ENCODE measurements at regions not wholly inside any gene's neighbourhood (a gene's known extent, or its start where the extent isn't known, plus 50 kb on each side); places are given as distances from the start of the nearest gene placed in this dataset.

GRCh38 chr13:80454245-80454644 lies 113.3 kb upstream of the SPRY2 start:
- no peak overlapping the region for H3K27ac ChIP-seq
- H3K4me1 ChIP-seq (replicated peaks in 1 of 2): no peaks in the 10 kb centered on the region
- H3K27me3 ChIP-seq: no peaks in the 10 kb centered on the region
- DNase-seq: no peak
- TF ChIP-seq CTCF (IDR thresholded peaks at IDR 0.05) (no peak), POLR2A (IDR thresholded peaks at IDR 0.05) (no peak)
- H3K4me3 ChIP-seq: no peak overlapping the region
- WGBS, 4 donors: 64 to 76% (median 68%) methylated on average over 1 of the region's 1 CpG
- H3K9me3 ChIP-seq (replicated peaks in 1 of 3): no peaks in the 10 kb centered on the region
- intact Hi-C loops (cut with DNase I): no loop called here
- H3K36me3 ChIP-seq (replicated peaks in 1 of 2): no peaks in the 10 kb centered on the region

- no peak for DNase-seq
- 100% methylated on average over 1 of the region's 1 CpG; no CpG with 5 or more reads in 1 of the 4 donors for WGBS, 4 donors
- intact Hi-C loops (cut with DNase I): no loop called here
- no peak overlapping the region for H3K27ac ChIP-seq
- no peaks in the 10 kb centered on the region for H3K4me1 ChIP-seq (replicated peaks in 1 of 2)
- TF ChIP-seq CTCF (IDR thresholded peaks at IDR 0.05): no peak
- TF ChIP-seq POLR2A (IDR thresholded peaks at IDR 0.05): no peak
- no peaks in the 10 kb centered on the region for H3K36me3 ChIP-seq (replicated peaks in 1 of 2)
- no peaks in the 10 kb centered on the region for H3K9me3 ChIP-seq (replicated peaks in 1 of 3)
- H3K27me3 ChIP-seq: no peaks in the 10 kb centered on the region
- H3K4me3 ChIP-seq: no peak overlapping the region
These were observed 111.4 kb upstream of the SPRY2 start for GRCh38 chr13:80452279-80452678.

GRCh38 chr13:80451641-80452040 lies 110.7 kb upstream of the SPRY2 start:
- Histone ChIP-seq H3K27ac (no peak overlapping the region), H3K4me3 (no peak overlapping the region), H3K36me3 (replicated peaks in 1 of 2) (no peaks in the 10 kb centered on the region), H3K4me1 (replicated peaks in 1 of 2) (no peaks in the 10 kb centered on the region), H3K27me3 (no peaks in the 10 kb centered on the region), H3K9me3 (replicated peaks in 1 of 3) (no peaks in the 10 kb centered on the region)
- DNase-seq: no peak
- intact Hi-C loops (cut with DNase I): no loop called here
- 81 to 92% (median 88%) methylated on average over 1 to 2 of the region's 2 CpGs for WGBS, 4 donors
- no peak for TF ChIP-seq CTCF (IDR thresholded peaks at IDR 0.05)
- no peak for TF ChIP-seq POLR2A (IDR thresholded peaks at IDR 0.05)

- Histone ChIP-seq H3K4me3 (no peak overlapping the region), H3K4me1 (replicated peaks in 1 of 2) (no peaks in the 10 kb centered on the region), H3K9me3 (replicated peaks in 1 of 3) (no peaks in the 10 kb centered on the region), H3K27ac (no peak overlapping the region), H3K27me3 (no peaks in the 10 kb centered on the region), H3K36me3 (replicated peaks in 1 of 2) (no peaks in the 10 kb centered on the region)
- TF ChIP-seq POLR2A (IDR thresholded peaks at IDR 0.05): no peak
- TF ChIP-seq CTCF (IDR thresholded peaks at IDR 0.05): no peak
- intact Hi-C loops (cut with DNase I): no loop called here
- DNase-seq: no peak
These were observed 109.5 kb upstream of the SPRY2 start for GRCh38 chr13:80450386-80450785.
